ENCODE measurements at regions not wholly inside any gene's neighbourhood (a gene's known extent, or its start where the extent isn't known, plus 50 kb on each side); places are given as distances from the start of the nearest gene placed in this dataset.

- Histone ChIP-seq H3K9ac (ENCODE audit: low read length) (no peak overlapping the region), H3K27ac (ENCODE audit: low read depth, low read length) (peak overlapping the region; percentile 15; the same call in 1 of the 2 replicates), H3K27me3 (ENCODE audit: control insufficient read depth, insufficient read depth, low read length) (no peaks in the 10 kb centered on the region), H3K4me3 (ENCODE audit: low read depth, low read length) (no peak overlapping the region), H3K4me1 (ENCODE audit: control insufficient read depth, insufficient read depth, low read length) (peaks cover 20% of the 10 kb centered on the region), H3K36me3 (ENCODE audit: control insufficient read depth, insufficient read depth, low read length) (no peaks in the 10 kb centered on the region), H3K9me3 (ENCODE audit: control insufficient read depth, insufficient read depth, low read depth, low read length) (no peaks in the 10 kb centered on the region)
Measured at GRCh38 chr13:33494596-33495204, 209.1 kb upstream of the STARD13 start.

GRCh38 chr13:33496336-33496735, 210.8 kb upstream of the STARD13 start:
- Histone ChIP-seq H3K9me3 (ENCODE audit: control insufficient read depth, insufficient read depth, low read depth, low read length) (no peaks in the 10 kb centered on the region), H3K4me3 (ENCODE audit: low read depth, low read length) (no peak overlapping the region), H3K4me1 (ENCODE audit: control insufficient read depth, insufficient read depth, low read length) (peaks cover 10% of the 10 kb centered on the region; the same call in 1 of the 2 replicates), H3K36me3 (ENCODE audit: control insufficient read depth, insufficient read depth, low read length) (no peaks in the 10 kb centered on the region), H3K27me3 (ENCODE audit: control insufficient read depth, insufficient read depth, low read length) (no peaks in the 10 kb centered on the region), H3K9ac (ENCODE audit: low read length) (no peak overlapping the region), H3K27ac (ENCODE audit: low read depth, low read length) (no peak overlapping the region)

- Histone ChIP-seq H3K9ac (ENCODE audit: low read length) (no peak overlapping the region), H3K9me3 (ENCODE audit: control insufficient read depth, insufficient read depth, low read depth, low read length) (no peaks in the 10 kb centered on the region), H3K4me3 (ENCODE audit: low read depth, low read length) (no peak overlapping the region), H3K36me3 (ENCODE audit: control insufficient read depth, insufficient read depth, low read length) (no peaks in the 10 kb centered on the region), H3K27me3 (ENCODE audit: control insufficient read depth, insufficient read depth, low read length) (no peaks in the 10 kb centered on the region), H3K27ac (ENCODE audit: low read depth, low read length) (no peak overlapping the region), H3K4me1 (ENCODE audit: control insufficient read depth, insufficient read depth, low read length) (peaks cover 10% of the 10 kb centered on the region; the same call in 1 of the 2 replicates)
Measured at GRCh38 chr13:33497146-33497845, 211.7 kb upstream of the STARD13 start.

- no peaks in the 10 kb centered on the region for H3K27me3 ChIP-seq (ENCODE audit: control insufficient read depth, insufficient read depth, low read length)
- H3K27ac ChIP-seq (ENCODE audit: low read depth, low read length), result no peak overlapping the region
- H3K9ac ChIP-seq (ENCODE audit: low read length), result no peak overlapping the region
- H3K9me3 ChIP-seq (ENCODE audit: control insufficient read depth, insufficient read depth, low read depth, low read length), result no peaks in the 10 kb centered on the region
- no peaks in the 10 kb centered on the region for H3K36me3 ChIP-seq (ENCODE audit: control insufficient read depth, insufficient read depth, low read length)
- no peaks in the 10 kb centered on the region for H3K4me1 ChIP-seq (ENCODE audit: control insufficient read depth, insufficient read depth, low read length)
- H3K4me3 ChIP-seq (ENCODE audit: low read depth, low read length), result no peak overlapping the region
Measured at GRCh38 chr13:33508060-33508459, 222.5 kb upstream of the STARD13 start.

- H3K27me3 ChIP-seq (ENCODE audit: control insufficient read depth, insufficient read depth, low read length), result no peaks in the 10 kb centered on the region
- H3K9me3 ChIP-seq (ENCODE audit: control insufficient read depth, insufficient read depth, low read depth, low read length), result no peaks in the 10 kb centered on the region
- H3K36me3 ChIP-seq (ENCODE audit: control insufficient read depth, insufficient read depth, low read length), result no peaks in the 10 kb centered on the region
- H3K27ac ChIP-seq (ENCODE audit: low read depth, low read length), result no peak overlapping the region
- no peak overlapping the region for H3K9ac ChIP-seq (ENCODE audit: low read length)
- 0 out of 2 replicates have a peak, but pooled peaks cover 3% of the 10 kb centered on the region for H3K4me1 ChIP-seq (ENCODE audit: control insufficient read depth, insufficient read depth, low read length)
- no peak overlapping the region for H3K4me3 ChIP-seq (ENCODE audit: low read depth, low read length)
Measured at GRCh38 chr13:33509642-33510229, 224.2 kb upstream of the STARD13 start.

- H3K36me3 ChIP-seq (ENCODE audit: control insufficient read depth, insufficient read depth, low read length), result no peaks in the 10 kb centered on the region
- H3K27ac ChIP-seq (ENCODE audit: low read depth, low read length), result no peak overlapping the region
- no peaks in the 10 kb centered on the region for H3K9me3 ChIP-seq (ENCODE audit: control insufficient read depth, insufficient read depth, low read depth, low read length)
- H3K9ac ChIP-seq (ENCODE audit: low read length), result no peak overlapping the region
- no peaks in the 10 kb centered on the region for H3K27me3 ChIP-seq (ENCODE audit: control insufficient read depth, insufficient read depth, low read length)
- H3K4me1 ChIP-seq (ENCODE audit: control insufficient read depth, insufficient read depth, low read length), result 0 out of 2 replicates have a peak, but pooled peaks cover 3% of the 10 kb centered on the region
- H3K4me3 ChIP-seq (ENCODE audit: low read depth, low read length), result no peak overlapping the region
Measured at GRCh38 chr13:33510350-33510970, 224.9 kb upstream of the STARD13 start.

- no peak overlapping the region for H3K4me3 ChIP-seq (ENCODE audit: low read depth, low read length)
- H3K4me1 ChIP-seq (ENCODE audit: control insufficient read depth, insufficient read depth, low read length), result peaks cover 5% of the 10 kb centered on the region; the same call in 1 of the 2 replicates
- H3K9me3 ChIP-seq (ENCODE audit: control insufficient read depth, insufficient read depth, low read depth, low read length), result no peaks in the 10 kb centered on the region
- no peaks in the 10 kb centered on the region for H3K27me3 ChIP-seq (ENCODE audit: control insufficient read depth, insufficient read depth, low read length)
- no peak overlapping the region for H3K9ac ChIP-seq (ENCODE audit: low read length)
- no peaks in the 10 kb centered on the region for H3K36me3 ChIP-seq (ENCODE audit: control insufficient read depth, insufficient read depth, low read length)
- H3K27ac ChIP-seq (ENCODE audit: low read depth, low read length), result no peak overlapping the region
Measured at GRCh38 chr13:33512880-33513554, 227.5 kb upstream of the STARD13 start.

GRCh38 chr13:33514362-33514761, 228.8 kb upstream of the STARD13 start:
- no peaks in the 10 kb centered on the region for H3K9me3 ChIP-seq (ENCODE audit: control insufficient read depth, insufficient read depth, low read depth, low read length)
- H3K9ac ChIP-seq (ENCODE audit: low read length), result no peak overlapping the region
- no peak overlapping the region for H3K4me3 ChIP-seq (ENCODE audit: low read depth, low read length)
- H3K36me3 ChIP-seq (ENCODE audit: control insufficient read depth, insufficient read depth, low read length), result no peaks in the 10 kb centered on the region
- peaks cover 14% of the 10 kb centered on the region; the same call in 1 of the 2 replicates for H3K4me1 ChIP-seq (ENCODE audit: control insufficient read depth, insufficient read depth, low read length)
- H3K27me3 ChIP-seq (ENCODE audit: control insufficient read depth, insufficient read depth, low read length), result no peaks in the 10 kb centered on the region
- no peak overlapping the region for H3K27ac ChIP-seq (ENCODE audit: low read depth, low read length)

- H3K9ac ChIP-seq (ENCODE audit: low read length), result no peak overlapping the region
- no peaks in the 10 kb centered on the region for H3K27me3 ChIP-seq (ENCODE audit: control insufficient read depth, insufficient read depth, low read length)
- H3K4me3 ChIP-seq (ENCODE audit: low read depth, low read length), result no peak overlapping the region
- peaks cover 14% of the 10 kb centered on the region; the same call in 1 of the 2 replicates for H3K4me1 ChIP-seq (ENCODE audit: control insufficient read depth, insufficient read depth, low read length)
- H3K9me3 ChIP-seq (ENCODE audit: control insufficient read depth, insufficient read depth, low read depth, low read length), result no peaks in the 10 kb centered on the region
- H3K27ac ChIP-seq (ENCODE audit: low read depth, low read length), result no peak overlapping the region
- no peaks in the 10 kb centered on the region for H3K36me3 ChIP-seq (ENCODE audit: control insufficient read depth, insufficient read depth, low read length)
Measured at GRCh38 chr13:33515146-33515545, 229.6 kb upstream of the STARD13 start.

GRCh38 chr13:33518452-33518851, 232.9 kb upstream of the STARD13 start:
- no peak overlapping the region for H3K9ac ChIP-seq (ENCODE audit: low read length)
- no peak overlapping the region for H3K4me3 ChIP-seq (ENCODE audit: low read depth, low read length)
- peaks cover 26% of the 10 kb centered on the region for H3K4me1 ChIP-seq (ENCODE audit: control insufficient read depth, insufficient read depth, low read length)
- H3K9me3 ChIP-seq (ENCODE audit: control insufficient read depth, insufficient read depth, low read depth, low read length), result no peaks in the 10 kb centered on the region
- no peaks in the 10 kb centered on the region for H3K27me3 ChIP-seq (ENCODE audit: control insufficient read depth, insufficient read depth, low read length)
- no peak overlapping the region for H3K27ac ChIP-seq (ENCODE audit: low read depth, low read length)
- no peaks in the 10 kb centered on the region for H3K36me3 ChIP-seq (ENCODE audit: control insufficient read depth, insufficient read depth, low read length)
